ENCODE measurements at regions not wholly inside any gene's neighbourhood (a gene's known extent, or its start where the extent isn't known, plus 50 kb on each side); places are given as distances from the start of the nearest gene placed in this dataset.

GRCh38 chr9:80231318-80232236 is 659.8 kb downstream of the TLE4 start:
- TF ChIP-seq CTCF (IDR thresholded peaks at IDR 0.05) (no peak), POLR2A (IDR thresholded peaks at IDR 0.05) (no peak)
